Upper lobe of left lung (tissue), 6 donors: ENCODE measurements at regions not wholly inside any gene's neighbourhood (a gene's known extent, or its start where the extent isn't known, plus 50 kb on each side); places are given as distances from the start of the nearest gene placed in this dataset.

Experiments
- ATAC-seq, 2 donors: fragments of 200-7000 bp; cut with Tn5 transposase; one replicate each; pipeline ENCODE4 v1.9.1; 2022; ENCODE audit warnings: mild to moderate bottlenecking in 2 of 2, moderate library complexity in 2 of 2; ENCODE audit not compliant: low FRiP score in 2 of 2
- DNase-seq, 2 donors: peaks; one replicate each; pipeline ENCODE4 v3.0.0-alpha.2; 2019 to 2020
- H3K27ac ChIP-seq, 4 donors: fragments of 200-600 bp; sonication (generic); one replicate each; pipeline ENCODE4 v1.5.1; 2016 to 2019
- H3K27me3 ChIP-seq, 4 donors: fragments of 200-600 bp; sonication (generic); one replicate each; pipeline ENCODE4 v1.5.1; 2017 to 2019
- H3K36me3 ChIP-seq, 4 donors: fragments of 200-600 bp; sonication (generic); one replicate each; pipeline ENCODE4 v1.5.1; 2016 to 2019
- H3K4me1 ChIP-seq, 4 donors: fragments of 200-600 bp; sonication (generic); one replicate each; pipeline ENCODE4 v1.5.1; 2018 to 2019
- H3K4me3 ChIP-seq, 4 donors: fragments of 200-600 bp; sonication (generic); one replicate each; pipeline ENCODE4 v1.5.1; 2017 to 2019; ENCODE audit warnings: mild to moderate bottlenecking in 2 of 4, moderate library complexity in 1 of 4
- H3K9me3 ChIP-seq, 4 donors: fragments of 200-600 bp; sonication (generic); one replicate each; pipeline ENCODE4 v1.5.1; 2018 to 2019
- EP300 ChIP-seq, 4 donors: sonication (generic); formaldehyde crosslinking; IDR thresholded peaks; one replicate each; pipeline ENCODE4 v1.5.1; 2017; ENCODE audit warnings: antibody characterized with exemption in 4 of 4, control low read depth in 2 of 4
- POLR2A ChIP-seq, 4 donors: fragments of 450-650 bp; IDR thresholded peaks; one replicate each; pipeline ENCODE4 v1.5.1; 2016 to 2017; ENCODE audit warnings: antibody characterized with exemption in 4 of 4, mild to moderate bottlenecking in 2 of 4
- POLR2AphosphoS5 ChIP-seq, 2 donors: sonication (generic); formaldehyde crosslinking; IDR thresholded peaks; one replicate each; pipeline ENCODE4 v1.5.1; 2017; ENCODE audit warnings: antibody characterized with exemption in 2 of 2
- WGBS, 2 donors: methylation state at CpG; one replicate each; pipeline ENCODE4 v1.1.5; 2017 to 2018; 5-methylcytosine and 5-hydroxymethylcytosine counted together
- TF ChIP-seq, protein P1 (sequence below), 6 experiments: fragments of 450-650 bp in 4 of 6; fragments of 200-600 bp in 2 of 6; sonication (generic) in 2 of 6; IDR thresholded peaks; one replicate each; pipeline ENCODE4 v1.5.1; 2016 to 2019; ENCODE audit warnings: antibody characterized with exemption in 6 of 6
- donor health status: DM: no; HTN: no; CAD: no; lungs with moderate emphysema.
- donor health status: DM: no; HTN: yes; CAD: no; lungs with severe emphysema.

DNA sequence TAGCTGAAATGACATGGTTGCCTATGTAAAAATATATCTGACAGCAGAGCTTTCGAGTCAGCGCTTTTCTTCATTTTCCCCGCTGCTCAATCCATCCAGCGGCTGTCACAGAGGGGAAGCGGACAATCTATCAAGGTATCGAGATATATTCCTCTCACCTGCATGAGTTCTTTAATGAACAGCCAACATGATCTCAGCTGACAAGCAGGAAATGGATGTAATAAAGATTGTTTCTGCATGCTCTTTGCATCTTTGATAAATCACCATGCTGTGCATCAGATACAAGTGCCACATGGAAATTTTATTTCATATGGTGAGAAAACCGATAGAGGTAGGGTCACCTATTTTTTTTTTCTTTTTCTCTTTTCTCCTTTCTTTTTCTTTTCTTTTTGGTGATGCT is 602.3 kb upstream of the MMS22L start:
- Histone ChIP-seq H3K4me1 (no peaks in the 10 kb centered on the region), H3K36me3 (no peaks in the 10 kb centered on the region), H3K9me3 (no peaks in the 10 kb centered on the region), H3K27ac (no peak overlapping the region), H3K27me3 (no peaks in the 10 kb centered on the region), H3K4me3 (no peak overlapping the region)
- WGBS, 2 donors: 58 to 67% methylated on average over 7 of the region's 7 CpGs
- DNase-seq (no peak), ATAC-seq (no peak)
- TF ChIP-seq, protein P1, sequence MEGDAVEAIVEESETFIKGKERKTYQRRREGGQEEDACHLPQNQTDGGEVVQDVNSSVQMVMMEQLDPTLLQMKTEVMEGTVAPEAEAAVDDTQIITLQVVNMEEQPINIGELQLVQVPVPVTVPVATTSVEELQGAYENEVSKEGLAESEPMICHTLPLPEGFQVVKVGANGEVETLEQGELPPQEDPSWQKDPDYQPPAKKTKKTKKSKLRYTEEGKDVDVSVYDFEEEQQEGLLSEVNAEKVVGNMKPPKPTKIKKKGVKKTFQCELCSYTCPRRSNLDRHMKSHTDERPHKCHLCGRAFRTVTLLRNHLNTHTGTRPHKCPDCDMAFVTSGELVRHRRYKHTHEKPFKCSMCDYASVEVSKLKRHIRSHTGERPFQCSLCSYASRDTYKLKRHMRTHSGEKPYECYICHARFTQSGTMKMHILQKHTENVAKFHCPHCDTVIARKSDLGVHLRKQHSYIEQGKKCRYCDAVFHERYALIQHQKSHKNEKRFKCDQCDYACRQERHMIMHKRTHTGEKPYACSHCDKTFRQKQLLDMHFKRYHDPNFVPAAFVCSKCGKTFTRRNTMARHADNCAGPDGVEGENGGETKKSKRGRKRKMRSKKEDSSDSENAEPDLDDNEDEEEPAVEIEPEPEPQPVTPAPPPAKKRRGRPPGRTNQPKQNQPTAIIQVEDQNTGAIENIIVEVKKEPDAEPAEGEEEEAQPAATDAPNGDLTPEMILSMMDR (IDR thresholded peaks at IDR 0.05): no peak

DNA sequence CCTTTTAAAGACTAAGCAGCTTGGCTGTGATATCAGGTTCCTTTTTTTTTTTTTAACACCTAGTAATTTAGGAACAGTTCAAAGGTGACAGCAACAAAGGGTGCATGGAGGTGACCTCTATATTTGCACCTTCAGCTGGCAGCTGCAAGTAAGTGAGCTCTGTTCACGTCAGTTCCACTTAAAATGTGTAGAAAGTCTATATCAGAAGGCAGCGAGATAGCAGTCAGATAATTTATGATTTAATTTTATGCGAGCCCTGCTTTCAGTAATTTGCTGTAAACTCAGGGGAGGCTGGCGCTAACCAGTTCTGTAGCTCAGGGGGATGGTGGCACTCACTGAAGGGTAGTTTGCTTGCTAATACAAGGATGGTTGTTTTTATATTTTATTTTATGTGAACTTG is 602.8 kb upstream of the MMS22L start:
- Histone ChIP-seq H3K27me3 (no peaks in the 10 kb centered on the region), H3K9me3 (no peaks in the 10 kb centered on the region), H3K4me1 (no peaks in the 10 kb centered on the region), H3K36me3 (no peaks in the 10 kb centered on the region), H3K27ac (no peak overlapping the region), H3K4me3 (no peak overlapping the region)
- ATAC-seq: no peak
- DNase-seq: no peak
- WGBS, 2 donors: 61 to 63% methylated on average over 4 of the region's 4 CpGs
- TF ChIP-seq POLR2A (IDR thresholded peaks at IDR 0.05): no peak
- TF ChIP-seq, protein P1 (IDR thresholded peaks at IDR 0.05): no peak
- TF ChIP-seq EP300 (IDR thresholded peaks at IDR 0.05): no peak
- TF ChIP-seq POLR2AphosphoS5 (IDR thresholded peaks at IDR 0.05): no peak

DNA sequence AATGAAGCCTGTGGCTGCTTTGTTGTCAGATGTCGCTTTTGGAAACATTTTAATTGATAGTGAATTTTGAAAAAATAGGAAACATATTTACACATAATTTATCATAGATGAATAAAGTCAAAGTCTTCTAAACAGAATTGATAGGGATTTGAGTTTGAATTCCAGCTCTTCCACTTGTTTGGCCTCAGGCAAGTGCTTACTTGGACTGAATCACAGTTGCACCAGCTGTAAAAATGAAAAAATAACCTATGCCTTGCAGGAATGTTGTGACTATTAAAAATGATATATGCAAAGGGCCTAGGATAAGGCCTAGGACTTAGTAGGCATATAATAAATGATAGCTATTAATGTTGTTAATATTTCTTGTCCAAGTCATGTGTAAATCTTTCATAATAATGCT is 618.5 kb upstream of the MMS22L start:
- Histone ChIP-seq H3K4me1 (no peaks in the 10 kb centered on the region), H3K27me3 (no peaks in the 10 kb centered on the region), H3K27ac (no peak overlapping the region), H3K9me3 (no peaks in the 10 kb centered on the region), H3K4me3 (no peak overlapping the region), H3K36me3 (no peaks in the 10 kb centered on the region)
- WGBS, 2 donors: 87 to 94% methylated on average over 1 of the region's 1 CpG
- TF ChIP-seq POLR2AphosphoS5 (IDR thresholded peaks at IDR 0.05): no peak
- TF ChIP-seq, protein P1 (IDR thresholded peaks at IDR 0.05): no peak
- TF ChIP-seq EP300 (IDR thresholded peaks at IDR 0.05): no peak
- TF ChIP-seq POLR2A (IDR thresholded peaks at IDR 0.05): no peak
- no peak for ATAC-seq
- DNase-seq: no peak

DNA sequence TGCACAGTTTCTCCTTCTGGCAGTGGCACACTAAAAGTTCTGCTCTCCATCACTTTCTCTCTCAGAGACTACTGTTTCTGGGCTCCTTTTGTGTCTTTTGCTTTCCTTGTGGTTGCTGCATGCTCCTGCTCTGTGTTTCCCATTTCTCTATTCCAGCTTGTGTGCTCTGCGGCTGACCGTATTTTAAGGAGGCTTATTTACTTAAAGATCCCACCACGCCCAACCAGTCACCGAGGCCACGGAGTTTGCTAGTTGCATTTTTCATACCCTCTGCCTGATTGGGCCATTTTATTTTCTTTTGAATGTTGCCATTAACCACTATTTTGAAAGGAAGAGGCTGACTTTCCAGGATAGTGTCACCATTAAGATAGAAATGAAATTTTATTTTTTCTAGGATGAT is 626.4 kb upstream of the MMS22L start:
- H3K4me1 ChIP-seq: no peaks in the 10 kb centered on the region
- WGBS, 2 donors: 66 to 71% methylated on average over 5 of the region's 5 CpGs
- TF ChIP-seq POLR2AphosphoS5 (IDR thresholded peaks at IDR 0.05) (no peak), POLR2A (IDR thresholded peaks at IDR 0.05) (no peak), EP300 (IDR thresholded peaks at IDR 0.05) (no peak)
- TF ChIP-seq, protein P1 (IDR thresholded peaks at IDR 0.05): no peak

DNA sequence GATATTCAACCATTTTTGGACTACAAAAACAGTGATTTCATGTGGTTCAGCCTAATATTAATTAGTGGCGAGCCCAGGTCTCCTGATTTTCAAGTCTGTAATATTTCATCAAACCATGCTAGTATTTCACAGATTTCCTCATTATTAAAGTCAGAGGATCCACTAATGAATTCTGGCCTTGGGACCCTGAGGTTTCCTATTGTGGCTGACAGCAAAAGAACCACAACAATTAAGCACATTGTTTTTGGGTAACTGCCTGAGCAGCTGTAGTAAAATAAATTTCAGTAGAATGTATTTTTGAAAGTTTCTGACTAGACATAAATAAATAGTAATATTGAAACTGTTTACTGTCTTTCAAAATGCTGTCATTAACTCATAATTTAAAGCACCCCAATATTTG is 630.7 kb upstream of the MMS22L start:
- no peak for DNase-seq
- H3K9me3 ChIP-seq: no peaks in the 10 kb centered on the region
- no peaks in the 10 kb centered on the region for H3K27me3 ChIP-seq
- TF ChIP-seq POLR2A (IDR thresholded peaks at IDR 0.05): no peak
- TF ChIP-seq, protein P1 (IDR thresholded peaks at IDR 0.05): no peak
- TF ChIP-seq POLR2AphosphoS5 (IDR thresholded peaks at IDR 0.05): no peak
- no peak for TF ChIP-seq EP300 (IDR thresholded peaks at IDR 0.05)
- no peaks in the 10 kb centered on the region for H3K4me1 ChIP-seq
- no peak overlapping the region for H3K27ac ChIP-seq
- WGBS, 2 donors: 69 to 83% methylated on average over 1 of the region's 1 CpG
- H3K4me3 ChIP-seq: no peak overlapping the region
- ATAC-seq: no peak
- H3K36me3 ChIP-seq: no peaks in the 10 kb centered on the region

More for the DNA sequence above, 626.4 kb upstream of the MMS22L start:
- Histone ChIP-seq H3K4me3 (no peak overlapping the region), H3K9me3 (no peaks in the 10 kb centered on the region), H3K36me3 (no peaks in the 10 kb centered on the region), H3K27me3 (no peaks in the 10 kb centered on the region), H3K27ac (no peak overlapping the region)
- DNase-seq (no peak), ATAC-seq (no peak)
